ENCODE measurements at regions not wholly inside any gene's neighbourhood (a gene's known extent, or its start where the extent isn't known, plus 50 kb on each side); places are given as distances from the start of the nearest gene placed in this dataset.

- no peak for TF ChIP-seq CTCF (IDR thresholded peaks at IDR 0.05; ENCODE audit: borderline replicate concordance, extremely low read depth, low read length, poor library complexity, severe bottlenecking)
- no peak for TF ChIP-seq EZH2 (IDR thresholded peaks at IDR 0.05; ENCODE audit: borderline replicate concordance, low read depth, low read length, severe bottlenecking)
Measured at GRCh38 chr5:170164087-170164486, 58.4 kb downstream of the FOXI1 start.
